ENCODE measurements at regions not wholly inside any gene's neighbourhood (a gene's known extent, or its start where the extent isn't known, plus 50 kb on each side); places are given as distances from the start of the nearest gene placed in this dataset.

GRCh38 chr2:221715523-221716247, 143.6 kb upstream of the EPHA4 start:
- TF ChIP-seq CTCF (IDR thresholded peaks at IDR 0.05; ENCODE audit: insufficient read depth, low read length) (no peak), REST (IDR thresholded peaks at IDR 0.05; ENCODE audit: insufficient replicate concordance, low read depth) (no peak), POLR2AphosphoS5 (IDR thresholded peaks at IDR 0.05; ENCODE audit: low read depth) (no peak)
